GM21447 (cell line): ENCODE measurements at regions not wholly inside any gene's neighbourhood (a gene's known extent, or its start where the extent isn't known, plus 50 kb on each side); places are given as distances from the start of the nearest gene placed in this dataset.

Source experiments
- ATAC-seq: cut with Tn5 transposase; IDR thresholded peaks from one replicate; pipeline ENCODE4 v1.9.1; 2021; ENCODE audit not compliant: unreplicated experiment

DNA sequence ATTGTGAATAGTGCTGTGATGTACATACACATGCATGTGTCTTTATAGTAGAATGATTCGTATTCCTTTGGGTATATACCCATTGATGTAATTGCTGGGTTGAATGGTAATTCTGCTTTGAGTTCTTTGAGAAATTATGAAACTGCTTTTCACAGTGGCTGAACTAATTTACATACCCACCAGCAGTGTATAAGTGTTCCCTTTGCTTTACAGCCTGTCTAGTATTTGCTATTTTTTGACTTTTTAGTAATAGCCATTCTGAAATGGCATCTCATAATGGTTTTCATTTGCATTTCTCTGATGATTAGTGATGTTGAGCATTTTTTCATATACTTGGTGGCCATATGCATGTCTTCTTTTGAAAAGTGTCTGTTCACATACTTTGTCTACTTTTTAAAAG is 54.5 kb upstream of the FAM78B start:
- no peak for ATAC-seq

DNA sequence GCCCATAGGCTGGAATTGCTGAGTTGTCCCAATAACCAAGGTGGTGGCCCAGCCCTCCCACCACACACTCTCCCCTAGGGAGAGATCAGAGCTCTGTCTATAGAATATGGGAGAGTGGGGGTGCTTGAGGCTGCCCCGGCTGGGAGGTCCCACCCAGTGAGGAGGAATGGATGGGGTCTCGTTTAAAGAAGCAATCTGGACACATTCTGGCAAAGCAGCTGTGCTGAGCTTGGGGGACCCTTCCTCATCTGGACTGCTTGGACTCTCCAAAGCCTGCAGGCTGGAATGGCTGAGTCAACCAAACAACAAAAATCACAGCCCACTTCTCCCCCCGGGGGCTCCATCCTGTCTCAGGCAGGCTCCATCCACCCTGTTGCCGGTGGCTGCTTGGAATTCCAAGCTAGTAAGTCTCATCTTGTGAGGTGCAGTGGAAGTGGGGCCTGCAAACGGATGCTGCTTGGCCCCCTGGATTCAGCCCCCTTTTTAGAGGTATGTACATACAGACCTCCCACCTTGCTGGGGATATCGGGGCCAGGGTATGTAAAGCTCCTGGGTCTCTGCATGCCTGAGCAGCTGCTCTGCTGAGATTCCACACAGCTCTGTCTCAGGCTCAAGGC is 67.1 kb upstream of the FAM78B start:
- no peak for ATAC-seq

DNA sequence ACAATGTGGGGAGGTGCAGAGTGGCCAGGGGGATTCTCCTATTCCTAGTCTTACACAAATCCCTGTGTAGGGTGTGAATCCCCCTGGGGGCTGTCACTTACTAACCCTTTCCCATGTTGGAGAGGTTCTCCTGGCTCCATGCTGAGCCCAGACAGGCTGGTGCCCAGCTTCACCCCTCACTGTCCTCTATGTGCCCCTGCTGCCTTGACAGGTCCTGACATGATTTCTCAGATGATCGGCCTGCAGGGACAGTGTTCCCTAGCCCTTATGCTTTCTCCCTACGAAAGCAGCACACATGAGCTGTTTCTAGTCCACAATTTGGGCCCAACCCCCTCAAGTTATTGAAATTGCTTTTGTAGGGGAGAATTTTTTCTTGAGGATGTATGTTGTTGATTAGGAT is 68.9 kb upstream of the FAM78B start:
- no peak for ATAC-seq

DNA sequence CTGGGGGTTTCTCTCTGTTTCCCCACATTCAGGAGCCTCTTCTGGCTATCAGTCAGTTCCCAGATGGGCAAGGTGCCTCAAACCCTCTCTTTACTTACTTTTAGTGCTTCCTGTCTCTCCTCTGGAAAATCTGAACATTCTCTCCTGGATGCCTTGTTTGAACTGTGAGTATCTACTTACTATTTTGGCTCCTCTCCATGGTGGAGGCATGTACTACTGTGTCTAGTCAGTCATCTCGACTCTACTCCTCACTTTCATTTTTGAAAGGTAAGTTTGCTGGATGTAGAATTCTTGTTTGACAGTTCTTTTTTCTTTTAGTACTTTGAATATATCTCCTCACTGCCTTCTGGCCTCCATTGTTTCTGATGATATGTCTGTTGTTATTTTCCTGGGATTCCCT is 70.9 kb upstream of the FAM78B start:
- no peak for ATAC-seq

DNA sequence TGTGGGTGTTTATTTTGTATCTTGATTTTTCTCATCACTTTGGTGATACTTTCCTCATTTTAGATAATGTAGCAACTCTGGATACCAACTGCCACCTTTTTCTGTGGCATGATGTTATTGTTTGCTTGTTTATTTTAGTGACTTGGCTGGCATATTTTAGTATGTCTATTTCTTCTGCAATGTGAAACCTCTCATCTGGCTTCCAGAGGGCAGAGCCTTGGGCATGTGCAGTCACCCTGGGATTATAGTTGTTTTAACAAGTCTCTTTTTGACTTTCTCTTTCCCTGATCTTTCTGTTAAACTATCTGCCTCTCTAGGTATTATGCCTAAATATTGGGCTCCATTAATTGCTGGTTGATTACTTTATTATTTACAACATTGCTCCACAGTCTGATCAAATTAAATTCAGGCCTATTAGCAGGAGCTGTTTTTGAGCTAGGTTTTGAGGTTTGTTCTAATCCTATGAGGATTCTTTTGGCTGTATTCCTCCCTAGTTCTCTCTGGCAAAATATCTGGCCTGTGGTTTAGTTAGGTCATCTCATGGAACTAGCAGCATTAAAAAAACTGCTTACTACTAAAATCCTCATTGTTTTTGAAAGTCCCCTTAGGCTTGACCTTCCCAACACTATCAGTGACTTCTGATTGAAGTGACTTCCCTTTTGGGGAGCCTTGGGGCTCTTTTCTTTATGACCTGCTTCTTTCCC is 86.4 kb upstream of the FAM78B start:
- no peak for ATAC-seq

DNA sequence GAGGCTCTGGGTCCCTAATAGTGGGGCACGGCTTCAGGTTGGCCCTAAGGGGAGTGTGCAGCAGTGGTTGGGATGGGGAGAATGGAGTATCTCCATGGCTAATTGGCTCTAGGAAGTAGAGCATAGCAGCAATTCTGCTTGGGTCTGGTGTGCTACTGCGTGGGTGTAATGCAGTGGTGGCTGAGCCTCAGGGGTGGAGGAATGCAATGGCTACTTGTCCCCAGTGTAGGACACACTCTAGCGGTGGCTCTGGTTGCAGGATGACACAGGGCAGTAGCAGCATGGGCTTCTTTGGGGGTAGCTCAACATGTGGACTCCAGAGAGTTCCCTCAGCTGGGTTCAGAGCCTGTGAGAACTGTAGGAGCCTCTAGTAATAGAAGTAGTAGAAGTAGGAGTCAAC is 91.2 kb upstream of the FAM78B start:
- ATAC-seq: no peak

DNA sequence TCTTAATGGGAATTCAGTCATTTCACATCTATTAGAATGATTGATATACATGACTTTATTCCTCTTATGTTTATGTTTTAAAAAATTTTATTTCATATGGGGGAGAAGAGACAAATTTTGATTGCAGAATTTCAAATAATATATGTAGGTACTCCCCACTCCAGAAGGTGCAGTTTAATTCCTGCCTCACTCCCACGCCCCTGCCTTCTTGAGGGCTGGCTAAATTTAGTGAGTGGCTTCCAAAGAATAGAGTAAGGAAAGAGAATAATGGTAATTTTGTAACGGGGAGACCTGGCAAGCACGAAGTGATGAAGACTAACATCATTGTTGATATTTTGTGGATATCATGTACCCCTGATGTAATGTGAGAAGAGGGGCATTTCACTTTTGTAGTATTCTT is 94.7 kb upstream of the FAM78B start:
- ATAC-seq: no peak

DNA sequence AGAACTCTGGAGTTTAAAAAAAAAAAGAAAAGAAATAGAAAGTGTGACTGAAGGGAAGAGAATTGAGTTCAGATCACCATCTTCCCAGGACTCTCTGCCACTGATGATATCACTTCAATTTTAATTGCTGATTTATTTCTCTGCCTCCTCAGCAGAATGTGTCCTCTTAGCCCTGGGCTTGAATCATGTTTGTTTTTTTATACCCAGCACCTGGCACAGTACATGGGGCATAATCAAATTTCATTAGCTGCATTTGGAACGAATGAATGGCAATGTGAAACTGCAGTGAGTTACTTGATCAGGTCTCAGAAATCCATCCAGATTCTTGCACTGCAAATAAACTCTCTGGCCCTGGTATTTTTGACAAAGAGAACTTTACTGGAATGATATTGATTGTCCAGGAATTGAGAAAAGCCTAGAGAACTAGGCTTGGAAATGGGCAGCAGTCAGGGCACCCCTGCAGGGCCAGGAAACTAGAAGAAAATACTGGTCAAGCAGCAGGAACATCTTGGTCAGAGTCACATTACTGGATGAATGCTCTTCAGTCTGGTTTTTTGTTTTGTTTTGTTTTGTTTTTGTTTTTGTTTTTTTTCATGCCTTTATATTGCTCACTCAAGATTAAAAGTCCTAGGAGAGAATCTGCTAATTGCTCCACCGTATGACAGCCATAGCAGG is 103.8 kb upstream of the FAM78B start:
- ATAC-seq: no peak

DNA sequence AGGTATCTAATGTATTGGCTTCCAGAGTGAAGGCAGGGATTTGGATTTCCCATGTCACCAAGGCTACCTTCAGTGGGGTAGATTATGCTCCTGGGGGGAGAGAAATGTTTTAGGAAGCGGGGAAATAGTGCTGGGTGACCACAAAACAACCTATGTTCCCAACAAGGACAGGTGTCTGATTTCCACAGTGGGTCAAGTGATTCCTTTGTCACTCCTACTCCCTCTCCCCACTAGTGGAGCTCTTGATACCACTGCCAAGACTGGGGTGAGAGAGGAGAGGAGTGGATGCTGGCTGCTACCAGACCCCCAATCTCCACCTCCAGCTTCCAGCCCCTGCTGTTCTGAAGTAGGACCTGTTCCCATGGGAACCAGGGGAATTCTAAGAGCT is 104.3 kb upstream of the FAM78B start:
- no peak for ATAC-seq

DNA sequence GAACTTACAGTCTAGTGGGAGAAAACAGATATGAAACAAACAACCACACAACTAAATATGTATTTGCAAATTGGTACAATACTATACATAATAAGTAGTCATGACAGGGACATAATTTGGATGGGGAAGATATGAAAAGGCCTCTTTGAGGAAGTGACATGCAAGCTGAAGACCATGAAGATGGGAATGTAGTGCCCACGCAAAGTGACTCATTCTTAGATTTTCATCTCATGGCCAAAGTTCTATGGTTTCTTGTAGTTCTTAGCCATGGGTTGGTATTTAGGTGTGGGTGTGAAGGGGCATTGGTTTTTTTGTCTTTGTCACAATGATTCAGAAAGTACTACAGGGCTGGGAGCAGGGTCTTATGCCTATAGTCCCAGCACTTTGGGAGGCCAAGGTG is 105.4 kb upstream of the FAM78B start:
- ATAC-seq: peak; percentile 71

DNA sequence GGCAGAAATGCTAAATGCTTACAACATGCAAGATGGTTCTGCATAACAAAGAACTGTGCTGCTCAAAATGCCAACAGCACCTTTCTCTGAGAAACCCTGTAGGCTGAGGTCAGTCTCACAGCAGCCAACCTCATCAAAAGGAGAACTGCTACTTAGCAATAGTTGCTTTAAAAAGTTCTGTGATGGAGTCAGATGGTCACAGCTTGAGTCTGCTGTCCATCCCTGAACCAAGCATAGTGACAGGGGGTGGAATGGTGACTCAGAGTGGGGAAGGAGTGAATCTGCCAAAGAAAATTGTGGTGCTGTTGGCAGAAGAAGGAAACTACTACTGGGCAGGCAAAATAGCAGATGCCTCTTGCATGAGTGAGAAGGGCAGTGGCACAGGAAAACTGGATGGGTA is 106.0 kb upstream of the FAM78B start:
- no peak for ATAC-seq

DNA sequence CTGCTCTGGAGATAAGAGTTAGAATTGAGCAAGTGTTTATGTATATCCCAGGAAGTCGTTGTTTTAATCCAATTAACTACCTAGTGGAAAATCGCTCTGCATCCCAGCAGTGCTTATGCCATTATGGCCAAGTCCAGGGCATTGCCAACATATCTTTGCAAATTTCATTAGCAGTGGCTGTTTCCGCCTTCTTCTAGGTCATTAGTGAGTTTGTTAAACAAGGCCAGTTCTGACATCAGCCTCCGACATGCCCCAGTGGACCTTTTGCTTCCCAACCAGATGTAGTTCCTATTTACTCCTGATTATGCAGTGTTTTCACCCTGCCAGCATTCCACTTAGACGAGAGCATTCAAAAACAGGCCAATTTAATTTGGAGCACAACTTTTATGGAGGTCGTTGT is 106.8 kb upstream of the FAM78B start:
- no peak for ATAC-seq

DNA sequence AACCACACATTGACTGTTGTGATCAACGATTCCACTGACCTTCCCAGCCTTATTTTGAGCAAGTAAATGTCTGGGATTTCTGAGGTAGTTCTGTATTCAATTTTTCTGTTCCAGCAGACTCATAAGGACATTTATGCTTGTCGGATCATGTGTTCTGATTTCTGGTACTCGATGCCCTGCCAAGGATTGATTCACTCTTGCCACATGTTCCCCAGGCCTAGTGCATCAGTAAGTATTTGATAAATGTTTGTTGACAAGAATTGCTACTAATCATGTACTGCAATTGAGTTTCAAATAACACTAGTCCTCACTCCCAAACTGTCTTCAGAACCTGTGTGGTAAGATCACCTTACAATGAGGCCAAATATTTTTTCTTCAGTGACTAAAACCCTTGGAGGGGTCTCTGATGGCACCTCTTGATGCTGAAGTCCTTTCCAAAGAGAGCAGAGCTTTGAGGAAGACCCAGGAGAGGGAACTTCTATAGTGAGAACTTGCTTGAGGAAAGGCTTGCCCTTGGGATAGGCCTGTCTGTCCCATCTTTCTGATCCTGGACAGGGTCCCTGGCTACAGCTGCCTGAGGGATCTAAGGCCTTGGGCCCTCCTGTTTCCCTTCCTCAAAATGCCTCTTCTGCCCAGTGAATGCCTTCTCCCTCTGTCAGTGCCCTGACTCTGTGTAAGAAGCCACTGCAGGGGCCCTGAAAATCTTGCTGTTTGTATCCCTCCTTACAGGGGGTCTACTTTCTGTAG is 115.8 kb upstream of the FAM78B start:
- no peak for ATAC-seq

DNA sequence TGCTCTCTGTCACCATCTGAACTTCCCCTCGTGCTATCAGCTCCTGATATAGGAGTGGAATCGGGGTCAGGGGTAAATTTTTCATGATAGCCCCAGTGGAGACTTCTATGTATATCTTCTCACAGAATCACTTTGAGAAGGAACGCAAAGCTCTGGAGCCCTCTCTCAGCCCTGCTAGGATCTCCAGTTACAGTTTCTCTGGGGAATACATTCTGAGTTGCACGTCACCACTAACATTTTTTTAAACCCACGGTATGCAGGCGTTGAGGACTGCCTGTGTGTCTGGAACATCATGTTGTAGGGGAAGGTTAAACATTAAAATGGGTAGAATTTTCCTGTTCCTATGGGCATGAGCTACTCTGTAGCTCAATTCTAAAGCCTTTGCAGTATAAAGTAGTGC is 116.4 kb upstream of the FAM78B start:
- ATAC-seq: no peak

DNA sequence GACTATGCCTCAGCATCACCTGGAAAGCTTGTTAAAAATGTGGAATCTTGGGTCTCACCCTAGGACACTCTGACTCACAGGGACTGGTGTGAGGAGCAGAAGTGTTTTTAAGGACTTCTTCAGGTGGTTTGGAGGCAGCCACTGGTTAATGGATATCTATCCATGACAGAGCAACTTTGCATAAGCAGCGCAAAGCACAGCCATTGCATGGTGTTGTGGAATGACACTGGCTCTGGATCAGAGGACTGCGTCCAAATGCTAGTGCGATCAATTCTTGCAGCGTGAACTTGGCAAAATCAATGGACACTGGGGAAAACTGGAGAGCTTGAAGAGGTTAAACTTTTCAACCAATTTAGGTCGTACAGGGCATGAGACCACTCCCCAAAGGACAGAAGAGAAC is 116.8 kb upstream of the FAM78B start:
- no peak for ATAC-seq

DNA sequence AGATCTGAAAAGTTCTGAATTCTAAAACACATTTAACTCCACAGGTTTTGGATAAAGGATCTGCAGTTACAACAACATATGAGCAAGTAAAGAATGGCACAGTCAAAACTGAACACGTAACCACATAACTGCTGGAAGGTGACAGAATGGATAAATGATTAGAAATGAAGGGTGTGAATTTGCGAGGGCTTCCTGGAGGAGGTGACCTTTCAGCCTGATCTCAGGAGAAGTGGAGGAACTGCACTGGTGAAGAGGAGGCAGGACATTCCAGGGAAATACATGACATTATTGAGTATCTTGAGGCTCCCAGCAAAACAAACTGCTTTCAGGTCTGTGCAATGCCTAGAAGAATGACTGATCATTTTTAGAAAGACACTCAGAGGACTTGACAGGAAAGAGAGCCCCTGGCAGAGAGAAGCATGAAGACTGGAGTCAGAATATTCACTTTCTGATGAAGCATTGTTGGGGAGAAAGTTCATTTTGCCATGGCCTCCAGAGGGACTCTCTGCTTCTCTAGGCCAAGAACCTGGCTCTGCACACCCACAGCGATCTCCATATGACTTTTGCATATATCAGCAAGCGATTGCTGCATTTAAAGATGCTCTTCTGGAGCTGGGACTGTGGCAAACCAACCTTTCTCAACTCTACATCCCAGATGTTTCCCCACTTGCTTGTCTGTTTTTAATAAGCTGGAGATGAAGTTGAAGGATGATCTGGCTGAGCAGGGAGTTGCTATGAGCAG is 122.7 kb upstream of the FAM78B start:
- no peak for ATAC-seq

DNA sequence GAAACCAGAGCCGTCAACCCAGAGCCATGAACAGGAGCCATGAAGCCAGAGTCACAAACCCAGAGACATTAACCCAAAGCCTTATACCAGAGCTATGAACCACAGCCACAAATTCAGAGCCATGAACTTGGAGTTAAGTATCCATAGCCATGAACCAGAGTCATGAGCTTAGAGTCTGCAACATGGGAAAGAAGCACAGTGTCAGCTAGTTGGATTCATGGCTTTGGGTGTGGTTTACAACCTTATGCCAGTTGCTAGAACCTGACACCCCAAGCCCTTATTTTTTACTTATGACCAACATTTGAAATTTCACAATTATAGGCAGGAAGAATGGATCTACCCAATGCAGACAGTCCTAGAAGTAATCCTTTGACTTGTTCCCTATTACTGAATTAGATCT is 128.9 kb upstream of the FAM78B start:
- ATAC-seq: no peak

DNA sequence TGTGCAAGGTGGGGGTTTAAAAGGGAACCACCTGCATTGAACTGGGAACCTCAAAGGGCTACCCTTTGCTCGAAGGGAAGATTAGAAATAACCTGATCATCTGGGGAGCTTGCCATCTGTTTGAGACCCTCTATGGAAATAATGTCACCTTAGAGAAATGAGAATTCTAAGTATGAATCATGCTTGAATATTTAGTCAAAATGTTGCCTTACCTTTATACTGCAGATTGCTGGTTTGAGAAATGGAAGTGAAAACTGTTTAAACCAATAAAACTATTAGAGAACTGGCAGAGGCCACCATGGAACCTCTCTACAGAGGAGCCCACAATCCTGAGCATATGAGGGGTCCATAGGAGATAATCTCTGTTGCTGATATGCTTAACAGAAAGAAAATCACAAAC is 131.2 kb upstream of the FAM78B start:
- no peak for ATAC-seq

DNA sequence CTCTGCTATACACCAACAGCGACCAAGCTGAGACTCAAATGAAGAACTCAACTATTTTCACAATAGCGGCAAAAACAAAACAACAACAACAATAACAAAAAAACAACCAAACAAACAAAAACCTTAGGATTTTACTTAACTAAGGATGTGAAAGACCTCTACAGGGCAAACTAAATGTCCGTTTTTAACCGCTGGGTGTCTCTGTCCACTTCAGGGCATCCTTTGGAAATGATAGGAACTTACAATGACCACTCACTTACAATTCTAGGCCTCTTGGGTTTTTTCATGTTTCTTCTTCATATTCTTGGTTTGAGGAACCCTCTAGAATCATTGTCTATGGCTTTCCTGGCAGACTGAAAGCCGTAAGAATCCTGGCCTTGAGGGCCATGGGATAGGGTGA is 134.0 kb upstream of the FAM78B start:
- ATAC-seq: no peak

DNA sequence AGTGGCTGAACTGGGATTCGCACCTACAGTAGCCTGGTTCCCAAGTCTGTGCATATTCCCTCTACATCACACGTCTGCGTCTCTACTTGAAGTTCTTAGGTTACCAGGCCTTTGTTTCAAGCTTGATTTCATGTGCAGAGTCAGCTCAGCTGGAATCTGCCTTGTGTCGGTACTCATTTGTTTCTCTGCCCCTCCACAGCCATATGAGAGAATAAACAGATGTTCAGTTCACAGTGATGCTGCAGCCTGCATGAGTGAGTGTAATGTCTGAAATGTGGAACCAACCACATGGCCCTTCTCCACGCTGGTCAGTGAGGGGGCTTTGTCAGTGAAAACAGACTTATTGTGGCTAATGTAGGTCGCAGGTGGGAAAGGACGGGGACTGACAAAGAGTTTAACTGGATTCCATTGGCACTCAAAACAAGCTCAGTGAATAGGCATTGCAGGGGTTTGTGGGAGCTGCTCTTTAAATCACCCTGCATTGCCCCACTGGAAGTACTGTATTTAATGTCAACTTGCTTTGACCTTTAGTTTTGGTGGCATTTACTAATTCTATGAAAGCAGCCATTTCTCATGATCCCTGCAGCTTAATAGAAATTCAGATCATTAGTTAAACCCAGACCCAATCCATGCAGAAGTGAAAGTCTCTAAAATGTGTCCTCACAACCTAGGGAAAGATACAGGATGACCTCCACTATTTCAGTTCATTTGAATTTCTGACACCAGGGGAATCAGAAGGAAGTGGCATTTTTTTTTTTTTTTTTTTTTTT is 136.4 kb upstream of the FAM78B start:
- ATAC-seq: no peak
